NCI-H524 treated with DMSO at 0.1 percent for 48 hours (cell line): ENCODE measurements at regions not wholly inside any gene's neighbourhood (a gene's known extent, or its start where the extent isn't known, plus 50 kb on each side); places are given as distances from the start of the nearest gene placed in this dataset.

Experiments
- DNase-seq: peaks from one replicate; lab custom pipeline; 2025; lab: John Stamatoyannopoulos, UW

- DNase-seq = no peak
Observed at GRCh38 chr16:74169687-74170376, 126.8 kb upstream of the PSMD7 start.

GRCh38 chr16:74169066-74169465 is 127.5 kb upstream of the PSMD7 start:
- no peak for DNase-seq

GRCh38 chr16:74168445-74168844 is 128.2 kb upstream of the PSMD7 start:
- no peak for DNase-seq

- DNase-seq = no peak
Observed at GRCh38 chr16:74166456-74166855, 130.2 kb upstream of the PSMD7 start.

GRCh38 chr16:74165566-74166080 is 131.0 kb upstream of the PSMD7 start:
- DNase-seq = no peak

- DNase-seq = no peak
Observed at GRCh38 chr16:74160759-74161158, 135.9 kb upstream of the PSMD7 start.

- no peak for DNase-seq
Observed at GRCh38 chr16:74153773-74154172, 142.8 kb upstream of the PSMD7 start.

- DNase-seq = no peak
Observed at GRCh38 chr16:74146643-74147042, 150.0 kb upstream of the PSMD7 start.

- DNase-seq = no peak
Observed at GRCh38 chr16:74143171-74143570, 153.4 kb upstream of the PSMD7 start.

GRCh38 chr16:74141015-74141414 is 155.6 kb upstream of the PSMD7 start:
- DNase-seq = no peak

GRCh38 chr16:74140557-74140956 is 156.1 kb upstream of the PSMD7 start:
- no peak for DNase-seq

GRCh38 chr16:74123826-74124225 is 172.8 kb upstream of the PSMD7 start:
- DNase-seq = no peak

GRCh38 chr16:74123195-74123594 is 173.4 kb upstream of the PSMD7 start:
- no peak for DNase-seq

- no peak for DNase-seq
Observed at GRCh38 chr16:74117798-74118197, 178.8 kb upstream of the PSMD7 start.

- no peak for DNase-seq
Observed at GRCh38 chr16:74113545-74113944, 183.1 kb upstream of the PSMD7 start.

GRCh38 chr16:74111456-74111982 is 185.1 kb upstream of the PSMD7 start:
- DNase-seq = no peak

- DNase-seq = no peak
Observed at GRCh38 chr16:74107795-74108610, 188.6 kb upstream of the PSMD7 start.

GRCh38 chr16:74104022-74104421 is 192.6 kb upstream of the PSMD7 start:
- DNase-seq = no peak

GRCh38 chr16:74101379-74102137 is 195.1 kb upstream of the PSMD7 start:
- DNase-seq = no peak

GRCh38 chr16:74100395-74101326 is 196.0 kb upstream of the PSMD7 start:
- no peak for DNase-seq

- no peak for DNase-seq
Observed at GRCh38 chr16:74099530-74099929, 197.1 kb upstream of the PSMD7 start.
